ENCODE measurements at regions not wholly inside any gene's neighbourhood (a gene's known extent, or its start where the extent isn't known, plus 50 kb on each side); places are given as distances from the start of the nearest gene placed in this dataset.
A peak's percentile ranks its signal among the peaks of the same experiment; 100 is the strongest.

- Histone ChIP-seq H3K4me1 (ENCODE audit: control insufficient read depth in 5 of 5, insufficient read depth in 5 of 5, low read length in 5 of 5) (peaks cover 0 to 7% (median 4%) of the 10 kb centered on the region in 5 donors), H3K9me3 (ENCODE audit: control insufficient read depth in 4 of 4, insufficient read depth in 3 of 4, low read length in 3 of 4) (peaks cover 0 to 2% (median 0%) of the 10 kb centered on the region in 4 donors), H3K27ac (ENCODE audit: low read depth in 1 of 2, low read length in 1 of 2) (no peak overlapping the region), H3K27me3 (ENCODE audit: control insufficient read depth in 3 of 3, insufficient read depth in 3 of 3, low read length in 2 of 3) (no peaks in the 10 kb centered on the region), H3K9ac (ENCODE audit: insufficient read depth in 1 of 2, low read length in 2 of 2) (no peak overlapping the region), H3K4me3 (no peak overlapping the region), H3K36me3 (ENCODE audit: control insufficient read depth in 4 of 4, insufficient read depth in 4 of 4, low read length in 4 of 4) (no peaks in the 10 kb centered on the region)
- ATAC-seq (ENCODE audit: insufficient read depth, low FRiP score) (no peak), DNase-seq (peak in 1 of 3 donors; percentile 45)
- 72 to 73% methylated on average over 5 of the region's 5 CpGs for WGBS, 2 donors
- TF ChIP-seq CTCF (IDR thresholded peaks at IDR 0.05; ENCODE audit: control extremely low read depth, extremely low read depth) = no peak
These were observed 266.9 kb downstream of the DUSP6 start for GRCh38 chr12:89085421-89085820.

GRCh38 chr12:89084751-89085150 lies 267.6 kb downstream of the DUSP6 start:
- no peak for ATAC-seq (ENCODE audit: insufficient read depth, low FRiP score)
- H3K9ac ChIP-seq (ENCODE audit: insufficient read depth in 1 of 2, low read length in 2 of 2) = no peak overlapping the region

GRCh38 chr12:89083491-89083890 lies 268.8 kb downstream of the DUSP6 start:
- peaks cover 0 to 7% (median 4%) of the 10 kb centered on the region in 5 donors for H3K4me1 ChIP-seq (ENCODE audit: control insufficient read depth in 5 of 5, insufficient read depth in 5 of 5, low read length in 5 of 5)
- WGBS, 2 donors = 52 to 75% methylated on average over 3 of the region's 3 CpGs
- H3K36me3 ChIP-seq (ENCODE audit: control insufficient read depth in 4 of 4, insufficient read depth in 4 of 4, low read length in 4 of 4) = no peaks in the 10 kb centered on the region
- no peak for ATAC-seq (ENCODE audit: insufficient read depth, low FRiP score)
- TF ChIP-seq CTCF (IDR thresholded peaks at IDR 0.05; ENCODE audit: control extremely low read depth, extremely low read depth) = no peak
- no peak for DNase-seq
- no peak overlapping the region for H3K9ac ChIP-seq (ENCODE audit: insufficient read depth in 1 of 2, low read length in 2 of 2)
- H3K9me3 ChIP-seq (ENCODE audit: control insufficient read depth in 4 of 4, insufficient read depth in 3 of 4, low read length in 3 of 4) = no peaks in the 10 kb centered on the region
- H3K27ac ChIP-seq (ENCODE audit: low read depth in 1 of 2, low read length in 1 of 2) = no peak overlapping the region
- no peak overlapping the region for H3K4me3 ChIP-seq
- no peaks in the 10 kb centered on the region for H3K27me3 ChIP-seq (ENCODE audit: control insufficient read depth in 3 of 3, insufficient read depth in 3 of 3, low read length in 2 of 3)

More at GRCh38 chr12:89084751-89085150, 267.6 kb downstream of the DUSP6 start:
- H3K27me3 ChIP-seq (ENCODE audit: control insufficient read depth in 3 of 3, insufficient read depth in 3 of 3, low read length in 2 of 3) = no peaks in the 10 kb centered on the region
- no peak overlapping the region for H3K4me3 ChIP-seq
- H3K36me3 ChIP-seq (ENCODE audit: control insufficient read depth in 4 of 4, insufficient read depth in 4 of 4, low read length in 4 of 4) = no peaks in the 10 kb centered on the region
- TF ChIP-seq CTCF (IDR thresholded peaks at IDR 0.05; ENCODE audit: control extremely low read depth, extremely low read depth) = no peak
- WGBS, 2 donors = 57 to 59% methylated on average over 3 of the region's 3 CpGs
- no peak overlapping the region for H3K27ac ChIP-seq (ENCODE audit: low read depth in 1 of 2, low read length in 1 of 2)
- H3K4me1 ChIP-seq (ENCODE audit: control insufficient read depth in 5 of 5, insufficient read depth in 5 of 5, low read length in 5 of 5) = peaks cover 0 to 7% (median 4%) of the 10 kb centered on the region in 5 donors
- no peaks in the 10 kb centered on the region for H3K9me3 ChIP-seq (ENCODE audit: control insufficient read depth in 4 of 4, insufficient read depth in 3 of 4, low read length in 3 of 4)
- peak; percentile 24 to 80 (median 60) for DNase-seq

- H3K27ac ChIP-seq (ENCODE audit: low read depth in 1 of 2, low read length in 1 of 2) = no peak overlapping the region
- no peak overlapping the region for H3K9ac ChIP-seq (ENCODE audit: insufficient read depth in 1 of 2, low read length in 2 of 2)
- H3K4me1 ChIP-seq (ENCODE audit: control insufficient read depth in 5 of 5, insufficient read depth in 5 of 5, low read length in 5 of 5) = peaks cover 0 to 7% (median 4%) of the 10 kb centered on the region in 5 donors
- 88 to 91% methylated on average over 1 of the region's 1 CpG for WGBS, 2 donors
- DNase-seq (no peak), ATAC-seq (ENCODE audit: insufficient read depth, low FRiP score) (no peak)
- H3K4me3 ChIP-seq = no peak overlapping the region
- no peak for TF ChIP-seq CTCF (IDR thresholded peaks at IDR 0.05; ENCODE audit: control extremely low read depth, extremely low read depth)
- no peaks in the 10 kb centered on the region for H3K27me3 ChIP-seq (ENCODE audit: control insufficient read depth in 3 of 3, insufficient read depth in 3 of 3, low read length in 2 of 3)
- no peaks in the 10 kb centered on the region for H3K36me3 ChIP-seq (ENCODE audit: control insufficient read depth in 4 of 4, insufficient read depth in 4 of 4, low read length in 4 of 4)
- no peaks in the 10 kb centered on the region for H3K9me3 ChIP-seq (ENCODE audit: control insufficient read depth in 4 of 4, insufficient read depth in 3 of 4, low read length in 3 of 4)
These were observed 269.9 kb downstream of the DUSP6 start for GRCh38 chr12:89082370-89082753.

All from lung (tissue), 11 donors.